ENCODE measurements at regions not wholly inside any gene's neighbourhood (a gene's known extent, or its start where the extent isn't known, plus 50 kb on each side); places are given as distances from the start of the nearest gene placed in this dataset.

GRCh38 chr5:44619875-44620610 lies 188.7 kb upstream of the MRPS30 start:
- no peak overlapping the region for H3K14ac ChIP-seq (ENCODE audit: insufficient read length)
- no peaks in the 10 kb centered on the region for H3K4me1 ChIP-seq (replicated peaks in 1 of 4; ENCODE audit: control insufficient read depth in 3 of 4, insufficient read depth in 4 of 4, low read length in 3 of 4)
- H4K91ac ChIP-seq (replicated peaks; ENCODE audit: insufficient read length, low read length), result no peak overlapping the region
- TF ChIP-seq YY1 (IDR thresholded peaks at IDR 0.05; ENCODE audit: low read depth, low read length), result no peak
- no peak for TF ChIP-seq SIN3A (conservative IDR thresholded peaks at IDR 0.05 in 1 of 2, IDR thresholded peaks at IDR 0.05 in 1 of 2; ENCODE audit: low read depth in 1 of 2, low read length in 2 of 2)
- TF ChIP-seq RFX5 (IDR thresholded peaks at IDR 0.05; ENCODE audit: borderline replicate concordance, low read depth, low read length), result no peak
- no peak for TF ChIP-seq GTF2F1 (IDR thresholded peaks at IDR 0.05; ENCODE audit: borderline replicate concordance, low read depth, low read length)
- no peak for TF ChIP-seq SP1 (IDR thresholded peaks at IDR 0.05; ENCODE audit: low read depth, low read length)
- TF ChIP-seq CTCF (IDR thresholded peaks at IDR 0.05; ENCODE audit: control extremely low read depth in 1 of 3, insufficient read depth in 1 of 3, low read depth in 1 of 3, low read length in 3 of 3), result no peak
- no peak for TF ChIP-seq TBP (IDR thresholded peaks at IDR 0.05; ENCODE audit: low read depth, low read length)
- no peak for TF ChIP-seq BACH1 (IDR thresholded peaks at IDR 0.05; ENCODE audit: low read length)
- TF ChIP-seq HDAC6 (IDR thresholded peaks at IDR 0.05; ENCODE audit: low read depth, low read length), result no peak
- TF ChIP-seq CHD2 (IDR thresholded peaks at IDR 0.05; ENCODE audit: low read length), result no peak
- TF ChIP-seq TAF7 (optimal IDR thresholded peaks at IDR 0.05; ENCODE audit: borderline replicate concordance, low read depth, low read length), result no peak
- no peak for TF ChIP-seq SRF (IDR thresholded peaks at IDR 0.05; ENCODE audit: low read depth, low read length)
- no peak overlapping the region for H3K23ac ChIP-seq (ENCODE audit: insufficient read length)
- H3K4me3 ChIP-seq (ENCODE audit: extremely low read depth in 1 of 4, insufficient read depth in 2 of 4, low read depth in 3 of 4, low read length in 4 of 4), result no peak overlapping the region
- H3K36me3 ChIP-seq (ENCODE audit: control insufficient read depth in 2 of 4, insufficient read depth in 4 of 4, low read length in 3 of 4), result no peaks in the 10 kb centered on the region
- no peaks in the 10 kb centered on the region for H3K79me2 ChIP-seq (ENCODE audit: control insufficient read depth in 1 of 2, insufficient read depth in 2 of 2, low read length in 2 of 2)
- H3K9ac ChIP-seq (replicated peaks in 1 of 4; ENCODE audit: extremely low read depth in 1 of 4, low read depth in 3 of 4, low read length in 3 of 4), result no peak overlapping the region
- DNase-seq (ENCODE audit: low read depth in 1 of 2, low spot score in 2 of 2) (no peak), FAIRE-seq (no peak)
- no peaks in the 10 kb centered on the region for H3K79me1 ChIP-seq (ENCODE audit: low read depth, low read length)
- H3K4me2 ChIP-seq (ENCODE audit: insufficient read depth in 1 of 2, low read depth in 2 of 2, low read length in 2 of 2), result no peak overlapping the region
- H2BK20ac ChIP-seq (ENCODE audit: low read length), result no peak overlapping the region
- no peak overlapping the region for H2BK120ac ChIP-seq (replicated peaks; ENCODE audit: low read depth, low read length)
- H4K8ac ChIP-seq (ENCODE audit: extremely low read depth, insufficient read depth, low read length), result no peak overlapping the region
- no peak overlapping the region for H2BK5ac ChIP-seq (ENCODE audit: low read depth, low read length)
- no peak overlapping the region for H3K56ac ChIP-seq (replicated peaks; ENCODE audit: insufficient read length, low read depth, low read length)
- H3K23me2 ChIP-seq (ENCODE audit: low read depth, low read length), result no peaks in the 10 kb centered on the region
- CTCF ChIA-PET (ENCODE audit: partially characterized antibody), result no interaction called here
- H3K27ac ChIP-seq (ENCODE audit: low read depth, low read length), result no peak overlapping the region
- H3K9me3 ChIP-seq (ENCODE audit: insufficient read depth in 2 of 2, low read depth in 1 of 2, low read length in 1 of 2), result no peaks in the 10 kb centered on the region
- H2BK12ac ChIP-seq (ENCODE audit: low read depth, low read length), result no peak overlapping the region
- H2AK5ac ChIP-seq (ENCODE audit: low read depth, low read length), result no peak overlapping the region
- 85% methylated on average over 3 of the region's 3 CpGs; no CpG with 5 or more reads in 1 of the 2 experiments for WGBS, 2 experiments (ENCODE audit: extremely low coverage in 1 of 2, insufficient coverage in 1 of 2, insufficient read length in 1 of 2, insufficient replicate concordance in 2 of 2, low coverage in 1 of 2, low lambda C conversion rate in 2 of 2, missing lambda C conversion rate in 1 of 2)
- H3K27me3 ChIP-seq (replicated peaks in 1 of 4; ENCODE audit: control insufficient read depth in 3 of 4, extremely low read depth in 1 of 4, insufficient read depth in 3 of 4, low read length in 3 of 4), result no peaks in the 10 kb centered on the region
- POLR2A ChIA-PET (ENCODE audit: partially characterized antibody), result no interaction called here
- H4K5ac ChIP-seq (ENCODE audit: insufficient read length, low read depth, low read length), result no peak overlapping the region
- H4K20me1 ChIP-seq (replicated peaks in 1 of 2; ENCODE audit: control insufficient read depth in 1 of 2, insufficient read depth in 2 of 2, low read length in 2 of 2), result no peaks in the 10 kb centered on the region
- H3K4ac ChIP-seq (replicated peaks; ENCODE audit: insufficient read length, low read depth, low read length), result no peak overlapping the region
- no peak overlapping the region for H3K18ac ChIP-seq (ENCODE audit: extremely low read depth, low read length)
- H2BK15ac ChIP-seq (ENCODE audit: low read length), result no peak overlapping the region
- H2AFZ ChIP-seq (ENCODE audit: low read length), result no peak overlapping the region

All from H1 (cell line).